GM23338 (cell line): ENCODE measurements at regions not wholly inside any gene's neighbourhood (a gene's known extent, or its start where the extent isn't known, plus 50 kb on each side); places are given as distances from the start of the nearest gene placed in this dataset.
A peak's percentile ranks its signal among the peaks of the same experiment; 100 is the strongest.

Experiments
- ATAC-seq: fragments of 200-7000 bp; cut with Tn5 transposase; 3 replicates; pipeline ENCODE4 v1.9.1; 2020
- DNase-seq: peaks from one replicate; pipeline ENCODE4 v3.0.0-alpha.2; 2015; ENCODE audit warnings: low spot score
- H2AFZ ChIP-seq: fragments of 200-600 bp; sonication (generic); 2 replicates; pipeline ENCODE4 v1.8.0; 2016; ENCODE audit warnings: antibody characterized with exemption, mild to moderate bottlenecking, moderate library complexity
- H3F3A ChIP-seq: fragments of 200-600 bp; sonication (generic); replicated peaks from 2 replicates; pipeline ENCODE4 v1.8.0; 2017; ENCODE audit warnings: antibody characterized with exemption, mixed run types, low read depth
- H3K27ac ChIP-seq: fragments of 200-600 bp; sonication (generic); 2 replicates; pipeline ENCODE4 v1.6.1; 2016; ENCODE audit warnings: low read depth
- H3K27me3 ChIP-seq: fragments of 200-600 bp; sonication (generic); 2 replicates; pipeline ENCODE4 v1.8.0; 2016; ENCODE audit warnings: mild to moderate bottlenecking, mixed run types, moderate library complexity; ENCODE audit not compliant: insufficient read depth
- H3K36me3 ChIP-seq: fragments of 200-600 bp; sonication (generic); 2 replicates; pipeline ENCODE4 v1.8.0; 2016; ENCODE audit warnings: mild to moderate bottlenecking; ENCODE audit not compliant: insufficient read depth
- H3K4me1 ChIP-seq: fragments of 200-600 bp; sonication (generic); 2 replicates; pipeline ENCODE4 v1.8.0; 2016; ENCODE audit warnings: mild to moderate bottlenecking, moderate library complexity; ENCODE audit not compliant: insufficient read depth
- H3K4me2 ChIP-seq: fragments of 200-600 bp; sonication (generic); 2 replicates; pipeline ENCODE4 v1.7.1; 2017; ENCODE audit warnings: mixed run types
- H3K4me3 ChIP-seq: fragments of 200-600 bp; sonication (generic); 2 replicates; pipeline ENCODE4 v1.6.1; 2016; ENCODE audit warnings: mixed run types
- H3K79me2 ChIP-seq: fragments of 200-600 bp; sonication (generic); replicated peaks from 2 replicates; pipeline ENCODE4 v1.8.0; 2017; ENCODE audit warnings: mild to moderate bottlenecking; ENCODE audit not compliant: insufficient read depth
- H3K9me2 ChIP-seq: fragments of 200-600 bp; sonication (generic); 2 replicates; pipeline ENCODE4 v1.8.0; 2017; ENCODE audit not compliant: insufficient read depth
- H4K20me1 ChIP-seq: fragments of 200-600 bp; sonication (generic); replicated peaks from 2 replicates; pipeline ENCODE4 v1.8.0; 2017; ENCODE audit warnings: mild to moderate bottlenecking; ENCODE audit not compliant: insufficient read depth
- H3K27ac Mint-ChIP-seq: 2 replicates; pipeline ENCODE4 v1.8.0; 2020; ENCODE audit warnings: inconsistent platforms, mild to moderate bottlenecking, moderate library complexity, mixed read lengths
- H3K27me3 Mint-ChIP-seq: 3 replicates; pipeline ENCODE4 v1.8.0; 2022; ENCODE audit warnings: low read depth, mild to moderate bottlenecking, moderate library complexity, mixed read lengths, inconsistent platforms; ENCODE audit not compliant: insufficient read depth, poor library complexity
- H3K36me3 Mint-ChIP-seq: 3 replicates; pipeline ENCODE4 v1.8.0; 2021; ENCODE audit warnings: low read depth, mild to moderate bottlenecking, inconsistent platforms, moderate library complexity, mixed read lengths
- H3K4me1 Mint-ChIP-seq: 3 replicates; pipeline ENCODE4 v1.8.0; 2020; ENCODE audit warnings: mild to moderate bottlenecking, inconsistent platforms, mixed read lengths
- H3K4me3 Mint-ChIP-seq: 3 replicates; pipeline ENCODE4 v1.8.0; 2021; ENCODE audit warnings: moderate library complexity, mild to moderate bottlenecking, inconsistent platforms, mixed read lengths
- H3K9me3 Mint-ChIP-seq: 3 replicates; pipeline ENCODE4 v1.8.0; 2020; ENCODE audit warnings: moderate library complexity, mild to moderate bottlenecking, inconsistent platforms, mixed read lengths
- CREB1 ChIP-seq: fragments of 250-450 bp; sonication (Bioruptor Pico); IDR thresholded peaks from 2 replicates; pipeline ENCODE4 v1.5.0; 2020; ENCODE audit warnings: low read depth, mild to moderate bottlenecking, moderate library complexity
- CTCF ChIP-seq, 2 experiments: fragments of 200-600 bp in 1 of 2; sonication (generic) in 1 of 2; conservative IDR thresholded peaks; 2 replicates each; pipeline versions ENCODE4 v1.5.1 to v1.6.1; 2016 to 2017; ENCODE audit warnings: antibody characterized with exemption in 2 of 2, low read depth in 2 of 2, mild to moderate bottlenecking in 2 of 2, moderate library complexity in 1 of 2
- ETS1 ChIP-seq: IDR thresholded peaks from 2 replicates; pipeline ENCODE4 v1.6.1; 2016; ENCODE audit warnings: antibody characterized with exemption
- EZH2 ChIP-seq: fragments of 200-600 bp; sonication (generic); IDR thresholded peaks from one replicate; pipeline ENCODE4 v1.8.0; 2017; ENCODE audit warnings: antibody characterized with exemption, mild to moderate bottlenecking, low read depth; ENCODE audit not compliant: unreplicated experiment
- EZH2phosphoT487 ChIP-seq: fragments of 200-600 bp; sonication (generic); IDR thresholded peaks from one replicate; pipeline ENCODE4 v1.8.1; 2018; ENCODE audit warnings: antibody characterized with exemption; ENCODE audit not compliant: unreplicated experiment
- JUNB ChIP-seq: IDR thresholded peaks from one replicate; pipeline ENCODE4 v1.6.1; 2016; ENCODE audit warnings: antibody characterized with exemption; ENCODE audit not compliant: unreplicated experiment
- NANOG ChIP-seq: IDR thresholded peaks from 2 replicates; pipeline ENCODE4 v1.6.1; 2016; ENCODE audit warnings: antibody characterized with exemption, borderline replicate concordance
- POLR2AphosphoS5 ChIP-seq: IDR thresholded peaks from 2 replicates; pipeline ENCODE4 v1.6.1; 2016; ENCODE audit warnings: antibody characterized with exemption, low read depth
- REST ChIP-seq: IDR thresholded peaks from one replicate; pipeline ENCODE4 v1.6.1; 2018; ENCODE audit warnings: antibody characterized with exemption; ENCODE audit not compliant: unreplicated experiment
- STAT1 ChIP-seq: IDR thresholded peaks from one replicate; pipeline ENCODE4 v1.6.1; 2016; ENCODE audit warnings: antibody characterized with exemption; ENCODE audit not compliant: unreplicated experiment
- ZNF114 ChIP-seq: fragments of 250-450 bp; sonication (Bioruptor Pico); IDR thresholded peaks from 2 replicates; pipeline ENCODE4 v1.5.0; 2020; ENCODE audit warnings: mild to moderate bottlenecking, moderate library complexity
- ZNF331 ChIP-seq: fragments of 250-450 bp; sonication (Bioruptor Pico); IDR thresholded peaks from 2 replicates; pipeline ENCODE4 v1.5.0; 2020; ENCODE audit warnings: low read depth, mild to moderate bottlenecking, moderate library complexity
- ZNF462 ChIP-seq: fragments of 250-450 bp; sonication (Bioruptor Pico); IDR thresholded peaks from 2 replicates; pipeline ENCODE4 v1.5.0; 2020; ENCODE audit warnings: mild to moderate bottlenecking, moderate library complexity

- 0 out of 2 replicates have a peak overlapping the region, but pooled peaks have one; percentile 77 for H3K27ac Mint-ChIP-seq
These were observed 155.5 kb downstream of the BUB3 start for GRCh38 chr10:123309731-123310130.

More at GRCh38 chr10:123309731-123310130, 155.5 kb downstream of the BUB3 start:
- Mint-ChIP-seq H3K9me3 (no peaks in the 10 kb centered on the region), H3K4me3 (no peak overlapping the region), H3K4me1 (peaks cover 6% of the 10 kb centered on the region), H3K27me3 (peaks cover 2% of the 10 kb centered on the region), H3K36me3 (no peaks in the 10 kb centered on the region)
- H4K20me1 ChIP-seq = no peaks in the 10 kb centered on the region
- peak overlapping the region; percentile 55; the same call in 1 of the 2 replicates for H3K27ac ChIP-seq
- ATAC-seq (peak; percentile 71), DNase-seq (no peak)
- H3K4me3 ChIP-seq = no peak overlapping the region
- H3K4me2 ChIP-seq = 0 out of 2 replicates have a peak overlapping the region, but pooled peaks have one; percentile 20
- H3K9me2 ChIP-seq = peaks cover 14% of the 10 kb centered on the region; the same call in 1 of the 2 replicates
- H3F3A ChIP-seq = no peaks in the 10 kb centered on the region
- TF ChIP-seq POLR2AphosphoS5 = no peak
- TF ChIP-seq EZH2phosphoT487 = no peak
- TF ChIP-seq ETS1 = no peak
- TF ChIP-seq ZNF331 = no peak
- no peak for TF ChIP-seq EZH2
- TF ChIP-seq NANOG = no peak
- no peak for TF ChIP-seq REST
- no peak for TF ChIP-seq ZNF462
- no peak for TF ChIP-seq CREB1
- no peak for TF ChIP-seq JUNB
- TF ChIP-seq STAT1 = no peak
- TF ChIP-seq ZNF114 (CRISPR knock-in tag) = no peak
- no peak for TF ChIP-seq CTCF (conservative IDR thresholded peaks at IDR 0.05; ENCODE audit: low read depth in 2 of 2)
- peaks cover 9% of the 10 kb centered on the region; the same call in 1 of the 2 replicates for H3K4me1 ChIP-seq
- H3K27me3 ChIP-seq = no peaks in the 10 kb centered on the region
- H3K79me2 ChIP-seq = no peaks in the 10 kb centered on the region
- no peak overlapping the region for H2AFZ ChIP-seq
- no peaks in the 10 kb centered on the region for H3K36me3 ChIP-seq
